Osteocyte (in vitro differentiated cells): ENCODE measurements at regions not wholly inside any gene's neighbourhood (a gene's known extent, or its start where the extent isn't known, plus 50 kb on each side); places are given as distances from the start of the nearest gene placed in this dataset.

Source experiments
- DNase-seq: peaks from one replicate; pipeline ENCODE4 v3.0.0; 2021; ENCODE audit warnings: mixed read lengths; ENCODE audit not compliant: unreplicated experiment; ENCODE audit errors: extremely low spot score
- H3K27ac Mint-ChIP-seq: one replicate; pipeline ENCODE4 v1.8.0; 2021; ENCODE audit warnings: mild to moderate bottlenecking, mixed read lengths; ENCODE audit not compliant: unreplicated experiment
- H3K27me3 Mint-ChIP-seq: one replicate; pipeline ENCODE4 v1.8.0; 2021; ENCODE audit warnings: mixed read lengths; ENCODE audit not compliant: unreplicated experiment
- H3K36me3 Mint-ChIP-seq: one replicate; pipeline ENCODE4 v1.8.0; 2021; ENCODE audit warnings: mixed read lengths; ENCODE audit not compliant: unreplicated experiment
- H3K4me1 Mint-ChIP-seq: one replicate; pipeline ENCODE4 v1.8.0; 2021; ENCODE audit warnings: mixed read lengths; ENCODE audit not compliant: unreplicated experiment
- H3K4me3 Mint-ChIP-seq: one replicate; pipeline ENCODE4 v1.8.0; 2021; ENCODE audit warnings: mild to moderate bottlenecking, moderate library complexity, mixed read lengths; ENCODE audit not compliant: unreplicated experiment
- H3K9me3 Mint-ChIP-seq: one replicate; pipeline ENCODE4 v1.8.0; 2021; ENCODE audit warnings: mixed read lengths; ENCODE audit not compliant: unreplicated experiment
- CTCF ChIP-seq: fragments of 200-600 bp; sonication (generic); IDR thresholded peaks from 2 replicates; pipeline ENCODE4 v1.5.0; 2021; ENCODE audit warnings: antibody characterized with exemption, mild to moderate bottlenecking, moderate library complexity

GRCh38 chr17:73713136-73713535 is 68.9 kb upstream of the SDK2 start:
- no peaks in the 10 kb centered on the region for H3K4me1 Mint-ChIP-seq
- no peak for TF ChIP-seq CTCF
- DNase-seq = no peak
- H3K4me3 Mint-ChIP-seq = no peak overlapping the region
- H3K9me3 Mint-ChIP-seq = no peaks in the 10 kb centered on the region
- H3K27ac Mint-ChIP-seq = no peak overlapping the region
- no peaks in the 10 kb centered on the region for H3K36me3 Mint-ChIP-seq
- H3K27me3 Mint-ChIP-seq = peaks cover 57% of the 10 kb centered on the region

GRCh38 chr17:73715769-73716168 is 71.5 kb upstream of the SDK2 start:
- Mint-ChIP-seq H3K27ac (no peak overlapping the region), H3K4me1 (peaks cover 5% of the 10 kb centered on the region), H3K4me3 (no peak overlapping the region), H3K27me3 (peaks cover 69% of the 10 kb centered on the region), H3K9me3 (no peaks in the 10 kb centered on the region), H3K36me3 (no peaks in the 10 kb centered on the region)
- no peak for TF ChIP-seq CTCF
- DNase-seq = no peak

GRCh38 chr17:73717690-73718089 is 73.4 kb upstream of the SDK2 start:
- Mint-ChIP-seq H3K4me3 (no peak overlapping the region), H3K9me3 (no peaks in the 10 kb centered on the region), H3K27me3 (peaks cover 65% of the 10 kb centered on the region), H3K4me1 (peaks cover 5% of the 10 kb centered on the region), H3K36me3 (no peaks in the 10 kb centered on the region), H3K27ac (no peak overlapping the region)
- no peak for DNase-seq
- TF ChIP-seq CTCF = no peak

GRCh38 chr17:73718362-73718761 is 74.1 kb upstream of the SDK2 start:
- peaks cover 66% of the 10 kb centered on the region for H3K27me3 Mint-ChIP-seq
- H3K9me3 Mint-ChIP-seq = no peaks in the 10 kb centered on the region
- TF ChIP-seq CTCF = no peak

GRCh38 chr17:73718912-73719311 is 74.7 kb upstream of the SDK2 start:
- Mint-ChIP-seq H3K4me3 (no peak overlapping the region), H3K4me1 (peaks cover 5% of the 10 kb centered on the region), H3K9me3 (no peaks in the 10 kb centered on the region), H3K36me3 (no peaks in the 10 kb centered on the region), H3K27me3 (peaks cover 62% of the 10 kb centered on the region), H3K27ac (no peak overlapping the region)
- no peak for DNase-seq
- TF ChIP-seq CTCF = no peak

More at GRCh38 chr17:73718362-73718761, 74.1 kb upstream of the SDK2 start:
- H3K4me3 Mint-ChIP-seq = no peak overlapping the region
- no peak for DNase-seq
- H3K27ac Mint-ChIP-seq = no peak overlapping the region
- H3K36me3 Mint-ChIP-seq = no peaks in the 10 kb centered on the region
- peaks cover 5% of the 10 kb centered on the region for H3K4me1 Mint-ChIP-seq
